ENCODE measurements at regions not wholly inside any gene's neighbourhood (a gene's known extent, or its start where the extent isn't known, plus 50 kb on each side); places are given as distances from the start of the nearest gene placed in this dataset.

DNA sequence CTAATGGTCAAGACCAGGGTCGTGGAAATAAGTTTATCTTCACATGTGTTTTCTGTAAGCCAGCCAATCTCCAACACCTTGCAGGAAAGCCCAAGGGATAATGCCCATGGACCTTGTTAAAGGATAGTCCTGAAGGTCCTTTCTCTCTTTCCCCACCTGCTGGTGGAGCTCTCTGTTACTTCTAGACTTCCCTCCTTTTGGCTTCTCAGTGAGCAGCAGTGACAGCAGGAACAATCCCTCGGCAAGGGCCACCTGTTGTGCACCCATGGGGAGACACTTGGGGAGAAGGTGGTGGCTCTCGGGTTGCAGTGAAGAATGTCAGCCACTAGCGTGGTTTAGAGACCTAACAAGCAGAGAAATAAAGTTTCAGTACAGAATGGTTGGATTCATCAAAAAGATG is 84.0 kb upstream of the OSBPL11 start:
- TF ChIP-seq, protein P1, sequence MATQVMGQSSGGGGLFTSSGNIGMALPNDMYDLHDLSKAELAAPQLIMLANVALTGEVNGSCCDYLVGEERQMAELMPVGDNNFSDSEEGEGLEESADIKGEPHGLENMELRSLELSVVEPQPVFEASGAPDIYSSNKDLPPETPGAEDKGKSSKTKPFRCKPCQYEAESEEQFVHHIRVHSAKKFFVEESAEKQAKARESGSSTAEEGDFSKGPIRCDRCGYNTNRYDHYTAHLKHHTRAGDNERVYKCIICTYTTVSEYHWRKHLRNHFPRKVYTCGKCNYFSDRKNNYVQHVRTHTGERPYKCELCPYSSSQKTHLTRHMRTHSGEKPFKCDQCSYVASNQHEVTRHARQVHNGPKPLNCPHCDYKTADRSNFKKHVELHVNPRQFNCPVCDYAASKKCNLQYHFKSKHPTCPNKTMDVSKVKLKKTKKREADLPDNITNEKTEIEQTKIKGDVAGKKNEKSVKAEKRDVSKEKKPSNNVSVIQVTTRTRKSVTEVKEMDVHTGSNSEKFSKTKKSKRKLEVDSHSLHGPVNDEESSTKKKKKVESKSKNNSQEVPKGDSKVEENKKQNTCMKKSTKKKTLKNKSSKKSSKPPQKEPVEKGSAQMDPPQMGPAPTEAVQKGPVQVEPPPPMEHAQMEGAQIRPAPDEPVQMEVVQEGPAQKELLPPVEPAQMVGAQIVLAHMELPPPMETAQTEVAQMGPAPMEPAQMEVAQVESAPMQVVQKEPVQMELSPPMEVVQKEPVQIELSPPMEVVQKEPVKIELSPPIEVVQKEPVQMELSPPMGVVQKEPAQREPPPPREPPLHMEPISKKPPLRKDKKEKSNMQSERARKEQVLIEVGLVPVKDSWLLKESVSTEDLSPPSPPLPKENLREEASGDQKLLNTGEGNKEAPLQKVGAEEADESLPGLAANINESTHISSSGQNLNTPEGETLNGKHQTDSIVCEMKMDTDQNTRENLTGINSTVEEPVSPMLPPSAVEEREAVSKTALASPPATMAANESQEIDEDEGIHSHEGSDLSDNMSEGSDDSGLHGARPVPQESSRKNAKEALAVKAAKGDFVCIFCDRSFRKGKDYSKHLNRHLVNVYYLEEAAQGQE (IDR thresholded peaks at IDR 0.05; ENCODE audit: insufficient replicate concordance, low read depth), result no peak
- TF ChIP-seq, protein P2, sequence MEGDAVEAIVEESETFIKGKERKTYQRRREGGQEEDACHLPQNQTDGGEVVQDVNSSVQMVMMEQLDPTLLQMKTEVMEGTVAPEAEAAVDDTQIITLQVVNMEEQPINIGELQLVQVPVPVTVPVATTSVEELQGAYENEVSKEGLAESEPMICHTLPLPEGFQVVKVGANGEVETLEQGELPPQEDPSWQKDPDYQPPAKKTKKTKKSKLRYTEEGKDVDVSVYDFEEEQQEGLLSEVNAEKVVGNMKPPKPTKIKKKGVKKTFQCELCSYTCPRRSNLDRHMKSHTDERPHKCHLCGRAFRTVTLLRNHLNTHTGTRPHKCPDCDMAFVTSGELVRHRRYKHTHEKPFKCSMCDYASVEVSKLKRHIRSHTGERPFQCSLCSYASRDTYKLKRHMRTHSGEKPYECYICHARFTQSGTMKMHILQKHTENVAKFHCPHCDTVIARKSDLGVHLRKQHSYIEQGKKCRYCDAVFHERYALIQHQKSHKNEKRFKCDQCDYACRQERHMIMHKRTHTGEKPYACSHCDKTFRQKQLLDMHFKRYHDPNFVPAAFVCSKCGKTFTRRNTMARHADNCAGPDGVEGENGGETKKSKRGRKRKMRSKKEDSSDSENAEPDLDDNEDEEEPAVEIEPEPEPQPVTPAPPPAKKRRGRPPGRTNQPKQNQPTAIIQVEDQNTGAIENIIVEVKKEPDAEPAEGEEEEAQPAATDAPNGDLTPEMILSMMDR (IDR thresholded peaks at IDR 0.05; ENCODE audit: insufficient read depth, low read length), result no peak
- TF ChIP-seq POLR2AphosphoS5 (IDR thresholded peaks at IDR 0.05; ENCODE audit: low read depth), result no peak
